DMS 273 (cell line): ENCODE measurements at regions not wholly inside any gene's neighbourhood (a gene's known extent, or its start where the extent isn't known, plus 50 kb on each side); places are given as distances from the start of the nearest gene placed in this dataset.
A peak's percentile ranks its signal among the peaks of the same experiment; 100 is the strongest.

Source experiments
- DNase-seq: peaks from one replicate; lab custom pipeline; 2025; ENCODE audit not compliant: unreplicated experiment; lab: John Stamatoyannopoulos, UW

DNA sequence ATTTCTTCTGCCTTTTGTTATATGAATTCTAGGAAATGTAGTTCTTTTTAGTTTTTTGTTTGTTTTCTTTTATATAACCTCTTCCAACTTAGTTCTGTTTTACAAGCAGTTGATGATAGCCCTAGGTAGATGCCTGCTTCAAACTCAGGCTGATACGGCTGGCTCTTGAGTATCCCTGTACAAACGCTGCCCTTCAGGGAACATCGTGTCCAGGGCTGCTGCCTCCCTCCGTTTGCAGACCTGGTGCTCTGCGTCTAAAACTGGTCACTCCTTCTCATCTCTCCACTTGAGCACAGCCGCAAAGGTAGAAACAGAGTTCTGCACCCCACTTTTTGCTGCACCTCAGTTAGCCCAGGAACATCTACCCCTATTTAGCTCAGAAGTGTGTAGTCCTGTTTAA, 310.1 kb downstream of the PRL start:
- DNase-seq = no peak

DNA sequence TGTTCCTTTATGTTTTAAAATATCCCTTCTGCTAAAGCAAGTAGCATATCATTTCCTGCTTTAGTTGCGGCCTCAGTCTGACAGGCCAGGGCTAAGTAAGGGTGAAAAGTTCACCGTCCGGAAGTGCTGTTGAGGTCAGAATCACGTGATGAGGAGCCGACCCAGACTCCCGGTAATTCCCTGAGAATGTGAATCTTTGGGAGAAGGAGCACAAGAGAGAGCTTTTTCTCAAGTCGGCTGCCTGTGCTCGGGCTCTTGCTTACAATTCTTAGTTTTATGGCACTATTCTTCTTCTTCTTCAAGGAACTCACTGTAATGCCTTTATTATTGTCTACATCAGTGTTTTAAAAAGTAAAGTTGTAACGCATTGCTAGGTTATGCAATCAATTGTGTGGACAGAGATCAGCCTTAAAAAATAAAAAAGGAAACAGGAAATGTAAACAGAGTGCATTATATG, 309.3 kb downstream of the PRL start:
- peak; percentile 74 for DNase-seq

DNA sequence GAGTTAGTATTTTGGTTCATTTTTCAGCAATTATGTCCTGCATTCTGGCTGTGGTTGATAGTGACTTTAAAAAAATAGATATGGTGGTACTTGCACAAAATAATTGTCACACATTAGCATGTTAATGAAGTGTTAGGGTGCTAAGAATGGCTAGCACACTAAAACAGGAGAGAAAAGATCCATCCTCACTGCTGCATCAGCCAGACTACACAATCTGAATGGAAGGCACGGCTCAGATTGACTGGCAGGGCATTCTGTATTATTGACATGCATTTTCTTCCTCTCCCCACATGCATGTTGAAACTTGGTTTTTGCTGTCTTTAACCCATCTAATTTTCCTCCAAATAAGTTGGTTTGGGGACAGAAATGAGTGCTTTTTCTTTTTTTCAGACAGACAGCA, 306.3 kb downstream of the PRL start:
- no peak for DNase-seq

DNA sequence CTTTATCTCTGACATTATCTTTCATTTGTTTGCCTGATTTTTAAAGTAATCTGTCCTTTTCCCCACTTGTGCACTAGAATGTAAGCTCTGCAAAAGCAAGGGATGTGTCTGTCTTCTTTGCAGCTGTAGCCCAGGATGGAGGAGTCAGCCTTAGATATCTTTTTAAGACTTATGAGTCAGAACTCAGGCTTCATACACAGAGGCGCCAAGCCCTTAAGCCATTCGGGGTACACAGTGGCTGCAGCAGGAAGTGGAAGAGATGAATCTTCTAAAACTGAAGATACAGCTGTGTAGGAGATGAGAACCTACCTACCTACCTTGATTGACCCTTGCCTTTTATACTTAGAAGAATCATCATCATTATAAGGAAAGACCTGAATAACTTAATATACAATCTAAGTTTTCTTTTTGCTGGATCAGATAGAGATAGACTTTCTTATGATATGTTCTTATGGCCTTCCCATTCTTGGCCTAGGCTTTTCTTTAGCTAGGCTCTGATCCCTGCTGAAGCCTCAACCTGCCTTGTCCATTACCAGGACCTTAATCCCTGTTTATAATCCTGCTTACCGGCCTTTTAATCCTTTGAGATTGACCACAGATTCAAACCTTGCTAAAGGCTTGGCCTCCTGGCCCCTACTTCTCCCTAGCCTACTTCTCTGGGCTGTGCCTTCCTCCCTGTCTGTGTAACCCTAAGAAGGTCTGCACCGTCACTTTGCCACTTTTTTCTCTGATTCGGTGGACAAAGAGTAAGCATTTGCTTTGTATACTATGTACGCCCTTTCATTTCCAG, 304.5 kb downstream of the PRL start:
- no peak for DNase-seq

DNA sequence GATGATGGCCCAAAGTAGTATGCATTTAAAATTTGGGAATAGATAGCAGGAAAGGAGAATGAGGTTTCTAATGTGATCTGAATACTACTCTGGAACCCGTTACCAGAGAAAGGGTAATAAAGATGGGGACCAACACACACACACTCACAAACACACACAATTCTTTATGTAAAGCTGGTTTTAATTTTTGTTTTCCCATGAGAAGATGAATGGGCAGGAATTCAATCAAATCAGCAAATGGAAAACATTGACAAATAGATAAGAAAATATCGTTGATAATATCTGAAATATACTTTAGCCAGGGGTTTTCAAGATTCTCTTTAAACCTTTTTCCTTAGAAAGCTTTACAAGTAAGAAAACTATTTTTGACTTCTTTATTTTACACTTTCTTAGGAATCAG, 303.0 kb downstream of the PRL start:
- no peak for DNase-seq

DNA sequence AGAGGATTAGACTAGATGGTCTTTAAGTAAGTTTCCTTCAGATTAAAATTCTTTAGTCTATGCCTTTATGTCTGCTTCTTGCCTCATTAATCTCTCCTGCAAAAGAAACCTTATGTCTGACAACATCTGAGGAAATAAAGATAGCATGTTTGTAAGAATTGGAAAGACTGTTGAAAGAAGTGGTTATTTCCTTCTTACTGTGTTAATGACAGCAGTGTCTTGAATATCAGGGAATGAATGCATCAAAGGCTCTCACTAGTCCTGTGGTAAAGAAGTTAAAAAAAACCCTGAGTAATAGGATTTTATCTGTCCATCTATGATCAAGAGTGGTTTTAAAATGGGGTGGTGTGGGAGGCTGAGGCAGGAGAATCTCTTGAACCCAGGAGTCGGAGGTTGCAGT, 302.0 kb downstream of the PRL start:
- no peak for DNase-seq

DNA sequence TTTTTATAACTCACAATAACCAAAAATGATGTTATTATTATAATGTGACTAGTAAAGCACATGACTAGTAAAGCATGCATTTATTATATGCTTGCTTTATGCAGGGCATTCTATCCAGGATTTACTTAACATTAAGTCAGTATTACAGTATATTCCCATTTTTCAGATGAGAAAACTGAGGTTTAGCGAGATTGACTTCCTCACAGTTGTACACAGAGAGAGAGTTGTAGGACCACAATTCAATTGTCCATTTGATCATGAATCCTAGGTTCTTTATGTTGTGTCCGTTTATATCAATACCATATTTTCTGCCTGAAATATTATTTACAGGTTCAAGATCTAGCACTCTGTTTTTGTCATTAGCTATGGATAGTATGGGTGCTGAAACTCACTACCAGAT, 301.5 kb downstream of the PRL start:
- DNase-seq = no peak

DNA sequence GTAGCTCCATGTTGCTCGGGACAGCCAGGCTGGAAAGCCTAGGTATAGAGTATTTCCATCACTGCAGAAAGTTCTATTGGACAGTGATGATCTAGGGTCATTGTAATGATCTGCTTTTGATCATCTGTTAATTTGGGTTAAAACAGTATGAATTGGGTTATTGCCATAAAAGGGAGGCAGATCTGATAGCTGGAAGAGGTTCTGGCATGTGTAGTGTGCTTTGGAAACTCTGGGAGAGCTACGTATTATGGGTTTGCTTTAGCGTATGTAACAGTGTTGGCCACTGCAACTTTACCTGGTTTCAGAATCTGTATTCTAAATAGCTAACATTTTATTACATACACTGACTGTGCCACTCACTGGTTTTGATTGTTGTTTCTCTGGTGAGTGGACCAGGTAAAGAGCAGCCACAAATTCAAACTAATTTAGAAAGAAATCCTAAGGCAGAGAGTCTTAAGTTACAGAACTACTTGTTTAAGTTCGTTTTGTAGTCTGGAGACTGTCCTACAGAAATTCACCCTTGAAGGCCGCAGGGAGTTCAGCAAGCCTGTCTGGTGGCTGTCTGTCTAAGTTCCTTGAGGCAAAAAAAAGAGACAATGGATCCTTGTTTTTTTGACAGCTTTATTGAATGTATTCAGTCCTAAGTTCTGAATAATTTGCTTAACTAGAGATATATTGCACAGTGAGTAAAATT, 300.3 kb downstream of the PRL start:
- DNase-seq = peak; percentile 39

DNA sequence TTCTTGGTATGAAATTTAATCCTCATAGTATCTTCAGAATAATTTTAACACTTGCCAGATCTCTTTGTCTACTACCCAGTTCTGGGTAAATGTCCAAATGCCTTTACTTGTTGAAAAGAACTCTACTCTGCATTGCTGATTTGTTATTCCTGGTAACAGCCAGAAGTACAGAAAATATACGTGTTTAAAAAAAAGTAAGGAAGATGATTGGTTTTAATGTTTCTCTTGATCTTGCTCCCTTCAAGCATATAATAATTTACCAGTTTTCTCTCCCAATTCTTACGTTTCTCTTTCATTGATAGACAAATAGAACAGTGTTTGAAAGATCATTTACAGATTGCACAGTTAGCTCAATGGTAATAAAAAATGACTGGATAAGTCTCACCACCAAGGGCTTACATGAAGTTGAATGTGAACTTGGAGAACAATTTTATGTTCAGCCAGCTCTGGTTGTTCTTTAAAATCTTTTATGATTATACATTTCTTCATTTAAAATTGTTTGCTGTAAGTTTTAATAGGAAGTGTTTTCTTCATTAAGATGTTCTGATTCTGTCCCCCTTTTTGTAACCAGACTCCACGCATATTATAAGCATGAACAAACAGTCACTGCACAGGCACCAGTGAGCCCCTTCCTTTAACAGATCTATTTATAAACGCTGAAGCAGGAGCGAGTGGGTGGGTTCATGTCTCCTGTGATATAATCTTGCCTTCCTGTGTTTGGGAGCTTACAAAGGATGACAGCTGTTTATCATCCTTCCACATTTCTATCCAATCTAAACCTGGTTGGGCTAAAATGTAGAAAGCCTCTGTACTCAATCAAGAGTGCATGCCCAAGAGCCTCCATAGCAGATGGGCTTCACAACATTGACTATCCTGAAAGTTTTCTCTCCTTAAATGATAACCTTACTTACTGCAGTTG, 299.5 kb downstream of the PRL start:
- peak; percentile 88 for DNase-seq

DNA sequence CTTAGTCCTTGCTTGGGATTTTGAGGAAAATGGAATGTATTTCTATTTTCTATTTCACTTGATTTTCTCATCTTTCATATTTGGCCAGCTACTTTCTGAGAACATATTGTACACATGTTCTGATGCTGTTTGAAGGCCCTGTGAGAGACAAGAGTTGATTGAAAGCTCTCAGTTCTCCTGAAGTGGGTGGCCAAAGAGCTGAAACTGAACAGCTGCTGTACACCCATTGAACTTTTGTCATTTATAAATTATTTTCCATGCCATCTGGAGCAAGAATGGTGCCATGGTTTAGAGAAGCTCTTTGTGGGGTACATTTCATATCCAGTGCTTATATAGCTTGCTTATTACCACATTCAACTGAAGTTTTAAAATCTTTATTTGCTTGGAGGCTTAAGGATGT, 298.3 kb downstream of the PRL start:
- peak; percentile 89 for DNase-seq

DNA sequence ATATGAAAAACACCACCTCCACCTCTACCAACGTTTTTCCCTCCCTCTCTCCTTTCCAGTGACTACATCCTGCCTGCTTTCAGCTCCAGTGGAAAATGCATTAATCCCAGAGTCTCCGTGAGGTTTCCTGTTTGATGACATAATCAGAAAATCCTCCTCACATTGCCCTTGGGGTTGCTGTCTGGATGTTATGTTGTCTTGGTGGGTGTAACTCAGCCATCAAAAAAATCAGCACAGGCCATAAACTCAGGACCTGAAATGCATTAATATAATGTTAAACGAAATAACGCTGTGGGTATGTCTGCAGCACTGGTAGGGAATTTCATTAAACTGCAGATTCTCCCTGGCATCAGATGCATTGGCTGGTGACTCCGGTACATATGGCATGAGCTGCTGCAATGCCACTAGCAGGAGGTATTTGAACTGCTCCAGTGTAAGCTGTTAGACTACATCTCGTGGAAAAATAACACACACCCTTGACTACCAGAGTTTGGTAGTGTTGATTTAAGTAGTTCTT, 297.8 kb downstream of the PRL start:
- DNase-seq = peak; percentile 90

DNA sequence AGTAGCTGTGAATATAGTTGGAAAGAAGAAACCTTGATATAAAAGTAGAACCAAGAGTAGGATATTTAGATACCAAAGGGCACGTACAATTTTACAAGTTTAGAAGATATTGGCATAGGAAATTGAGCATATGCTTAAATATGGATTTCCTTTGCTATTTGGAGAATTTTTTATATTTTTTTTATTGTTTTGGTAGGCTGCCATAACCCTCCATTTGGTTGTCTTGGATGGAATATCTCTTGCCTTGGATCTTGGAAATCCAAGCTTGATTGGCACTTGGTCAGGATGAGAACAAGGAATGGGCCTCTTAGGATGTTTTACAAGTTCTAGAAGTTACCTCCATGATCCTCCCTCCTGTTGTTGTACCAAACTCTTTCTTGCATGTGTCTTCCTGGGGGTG, 297.1 kb downstream of the PRL start:
- DNase-seq = no peak

DNA sequence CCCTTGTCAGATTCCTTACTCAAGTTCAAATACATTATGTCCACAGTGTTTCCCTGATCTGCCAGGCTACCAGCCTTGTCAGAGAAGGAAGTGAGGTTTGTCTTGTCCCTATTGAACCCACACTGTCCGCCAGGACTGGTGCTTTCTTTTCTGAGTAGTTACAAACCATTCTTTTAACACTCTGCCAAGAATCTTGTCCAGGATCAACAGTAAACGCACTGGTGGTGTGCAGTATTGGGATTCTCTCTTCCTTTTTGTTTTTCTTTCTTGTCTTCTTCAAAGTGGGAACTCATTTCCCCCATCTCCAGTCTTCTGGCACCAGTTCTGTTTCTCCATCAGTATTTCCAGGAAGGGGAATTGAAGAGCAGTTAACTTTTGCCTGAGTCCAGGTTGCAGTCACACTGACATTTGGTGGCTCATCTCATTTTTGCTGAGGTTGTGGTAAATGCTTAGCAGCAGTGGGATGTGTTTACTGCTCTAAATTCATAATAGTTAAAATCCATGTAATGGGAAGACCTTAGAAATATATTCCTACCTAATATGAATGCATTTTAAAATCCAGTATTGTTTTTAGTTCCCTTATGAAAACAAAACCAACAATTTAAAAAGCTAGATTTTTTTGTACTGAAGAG, 295.3 kb downstream of the PRL start:
- peak; percentile 15 for DNase-seq

DNA sequence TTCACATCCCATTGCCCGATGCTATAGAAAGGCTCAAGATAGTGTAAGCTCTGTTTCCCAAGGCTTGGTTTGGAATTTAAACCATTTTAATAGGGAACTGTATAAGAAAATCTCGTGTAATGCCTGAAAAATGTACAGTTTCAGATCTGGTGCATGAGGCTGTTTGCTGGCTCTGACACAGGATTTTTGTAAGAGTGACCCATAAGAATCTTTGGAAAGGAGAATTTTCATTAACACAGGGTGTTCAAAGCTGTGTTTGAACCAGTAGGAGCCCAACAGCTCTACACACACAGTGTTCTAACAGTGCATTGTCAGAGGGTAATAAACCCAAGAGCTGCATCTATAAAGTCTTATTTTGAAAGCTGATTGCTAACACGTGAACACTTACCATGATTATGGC, 293.5 kb downstream of the PRL start:
- DNase-seq = no peak

DNA sequence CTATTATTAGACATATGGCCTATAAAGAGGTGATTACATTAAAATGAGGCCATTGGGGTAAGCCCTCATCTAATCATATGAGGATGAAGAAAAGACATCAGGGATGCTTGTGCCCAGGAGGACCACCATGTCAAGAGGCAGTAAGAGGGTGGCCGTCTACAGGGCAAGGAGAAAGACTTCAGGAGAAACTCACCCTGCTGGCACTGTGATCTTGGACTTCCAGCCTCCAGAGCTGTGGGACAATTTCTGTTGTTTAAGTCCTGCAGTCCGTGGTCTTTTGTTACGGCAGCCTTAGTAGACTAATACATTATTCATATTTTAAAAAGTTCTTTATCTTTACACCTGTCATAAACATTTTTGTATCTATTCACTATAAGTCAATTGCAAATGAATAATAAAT, 290.0 kb downstream of the PRL start:
- no peak for DNase-seq

DNA sequence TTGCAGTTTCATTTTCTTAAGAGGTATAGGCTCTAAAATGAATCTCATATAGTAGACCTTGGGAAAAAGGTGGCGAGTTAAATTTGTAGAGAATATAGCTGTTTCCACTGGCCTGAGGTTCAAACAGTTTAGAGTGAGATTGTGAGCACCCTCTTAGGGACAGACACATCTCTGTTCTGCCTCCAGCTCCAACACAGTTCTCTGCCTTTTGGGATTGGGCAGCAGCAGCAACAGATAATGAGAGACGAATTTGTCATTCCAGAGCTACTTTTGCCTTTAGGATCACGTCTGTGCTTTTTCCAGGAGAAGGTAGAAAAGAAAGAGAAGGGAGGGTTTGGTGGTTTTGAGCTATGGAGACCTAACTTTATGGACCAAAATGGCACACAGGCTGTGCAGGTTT, 289.4 kb downstream of the PRL start:
- DNase-seq = no peak

DNA sequence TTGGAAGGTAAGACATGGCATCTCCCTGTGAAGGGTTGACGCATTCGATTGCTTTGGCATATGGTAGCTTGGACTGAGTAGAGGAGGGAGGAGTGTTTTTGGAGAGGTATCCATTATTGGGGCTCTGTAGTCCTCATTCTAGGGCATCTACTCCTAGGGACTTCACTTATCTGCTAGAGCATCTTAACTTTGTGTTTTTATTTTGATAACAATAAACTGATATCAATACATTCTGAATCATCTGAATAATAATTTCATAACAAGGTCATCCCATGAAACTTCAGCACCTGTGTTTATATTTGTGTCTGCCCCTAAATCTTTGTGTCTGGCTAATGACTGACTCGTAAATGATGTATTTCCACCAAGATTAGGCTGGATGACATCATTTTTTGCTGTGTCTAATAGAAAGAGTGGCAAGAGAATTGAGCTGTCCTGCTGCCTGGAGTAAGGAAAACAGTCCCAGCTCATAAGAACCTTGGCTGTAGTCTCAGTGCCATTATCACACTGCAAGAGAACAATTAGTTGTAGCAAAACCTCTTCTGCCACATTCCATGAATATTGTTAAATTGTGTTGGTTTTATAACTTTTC, 288.5 kb downstream of the PRL start:
- no peak for DNase-seq

DNA sequence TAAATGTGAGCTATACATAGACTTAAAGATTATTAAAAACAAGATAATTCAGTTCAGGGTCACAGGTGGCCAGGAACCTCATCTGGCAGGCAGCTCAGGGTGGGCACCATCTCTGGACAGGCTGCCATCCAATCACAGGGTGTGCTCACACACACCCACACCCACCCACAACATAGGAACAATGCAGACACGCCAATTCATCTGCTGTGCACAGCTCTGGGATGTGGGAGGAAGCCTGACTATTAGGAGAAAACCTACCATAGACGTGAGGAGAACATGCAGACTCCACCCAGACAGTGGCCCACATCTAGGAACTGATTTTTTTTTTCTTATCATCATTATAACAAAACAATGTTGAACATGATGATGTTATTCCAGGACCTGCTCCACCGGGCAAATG, 286.7 kb downstream of the PRL start:
- DNase-seq = no peak

DNA sequence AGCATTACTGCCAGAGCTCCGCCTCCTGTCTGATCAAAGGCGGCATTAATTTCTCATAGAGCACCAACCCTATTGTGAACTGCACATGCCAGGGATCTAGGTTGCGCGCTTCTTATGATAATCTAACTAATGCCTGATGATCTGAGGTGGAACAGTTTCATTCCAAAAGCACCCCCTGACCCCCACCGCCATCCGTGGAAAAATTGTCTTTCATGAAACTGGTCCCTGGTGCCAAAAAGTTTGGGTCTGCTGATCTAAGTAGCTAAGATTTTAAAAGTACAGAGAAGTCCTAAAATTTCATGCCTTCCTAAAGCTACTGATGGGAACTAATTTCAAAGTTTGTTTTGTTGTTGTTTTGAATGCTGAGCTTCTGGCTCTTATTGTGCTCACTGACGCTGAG, 281.6 kb downstream of the PRL start:
- DNase-seq = no peak

DNA sequence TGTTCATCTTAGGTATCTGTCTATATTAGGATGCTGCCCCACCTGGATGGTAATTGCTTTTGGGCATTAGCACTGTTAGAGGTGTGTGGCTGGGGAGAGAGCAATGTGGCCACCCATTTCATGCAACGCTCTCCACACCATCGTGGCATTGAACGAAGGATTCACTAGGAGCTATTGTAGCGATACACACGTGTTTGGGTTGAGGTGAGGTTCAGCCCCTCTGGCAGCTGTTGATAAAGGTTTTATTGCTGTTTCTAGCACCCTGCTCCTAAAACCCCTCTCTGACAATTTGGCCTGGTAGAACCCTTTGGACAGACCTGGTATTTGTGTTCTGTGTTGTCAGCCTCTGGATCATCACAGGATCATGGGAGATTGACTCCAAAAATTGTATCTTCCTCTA, 280.9 kb downstream of the PRL start:
- DNase-seq = no peak

DNA sequence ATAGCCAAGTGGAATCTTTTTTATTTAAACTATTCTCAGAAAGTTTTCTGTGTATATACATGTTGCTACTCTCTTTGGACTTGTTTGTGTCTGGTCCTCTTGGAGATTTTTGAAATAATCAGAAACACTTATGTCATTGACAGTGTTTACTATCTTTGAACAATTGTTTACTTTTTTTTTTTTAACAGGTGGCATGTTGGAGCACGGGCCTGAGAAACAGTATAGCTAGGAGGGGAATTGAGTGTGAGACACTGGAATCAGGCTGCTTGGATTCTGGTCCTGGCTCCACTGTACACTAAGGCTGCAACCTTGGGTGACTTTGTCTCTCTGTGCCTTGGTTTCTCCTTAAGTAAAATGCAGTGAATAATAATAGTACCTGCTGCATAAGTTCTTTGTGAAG, 279.6 kb downstream of the PRL start:
- no peak for DNase-seq
